ENCODE measurements at regions not wholly inside any gene's neighbourhood (a gene's known extent, or its start where the extent isn't known, plus 50 kb on each side); places are given as distances from the start of the nearest gene placed in this dataset.

DNA sequence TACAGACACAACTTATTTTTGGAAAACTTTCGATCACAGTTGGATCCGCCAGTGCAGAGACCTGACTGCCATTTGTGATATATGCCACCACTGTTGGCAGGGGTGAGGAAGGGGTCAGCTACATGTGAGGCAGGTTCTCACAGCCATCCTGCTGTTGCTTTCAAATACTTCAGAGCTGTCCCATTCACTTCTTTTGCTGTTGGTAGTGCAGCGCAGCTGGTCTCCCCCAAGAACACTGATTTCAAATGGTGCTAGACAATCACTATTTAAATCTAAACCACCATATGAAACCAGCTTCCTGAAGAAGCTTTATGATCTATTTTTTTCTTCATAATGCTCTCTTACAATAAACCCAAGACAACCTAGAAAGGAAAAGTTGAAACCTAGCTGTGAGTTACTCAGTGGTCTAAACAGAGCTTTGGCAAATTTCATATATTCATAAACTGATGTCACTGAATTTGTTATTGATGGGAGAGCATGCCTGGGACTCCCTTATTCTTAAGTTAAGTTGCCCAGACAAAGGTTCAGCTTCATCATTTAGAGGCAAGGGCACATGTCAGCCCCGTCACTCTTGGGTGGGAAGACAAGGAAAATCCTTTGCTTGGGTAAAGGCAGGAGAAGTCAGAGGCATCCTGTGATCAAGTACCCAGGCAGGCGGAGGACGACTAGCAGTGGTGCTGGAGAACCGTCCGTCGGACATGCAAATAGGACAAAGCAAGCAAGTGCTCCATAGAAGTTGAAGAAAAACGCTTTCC is 143.4 kb upstream of the KLF14 start:
- no peaks in the 10 kb centered on the region for H3K27me3 ChIP-seq (ENCODE audit: control insufficient read depth in 2 of 2, insufficient read depth in 2 of 2, low read length in 2 of 2)
- no peak overlapping the region for H2AFZ ChIP-seq (ENCODE audit: insufficient read depth, low read depth, low read length, poor library complexity, severe bottlenecking)
- no peaks in the 10 kb centered on the region for H3K4me1 Mint-ChIP-seq
- H3K27ac Mint-ChIP-seq: no peak overlapping the region
- no peak overlapping the region for H3K4me2 ChIP-seq (replicated peaks; ENCODE audit: extremely low read depth, low read length, poor library complexity, severe bottlenecking)
- no peak overlapping the region for H3K27ac ChIP-seq (ENCODE audit: low read depth in 1 of 2, low read length in 2 of 2)
- WGBS (ENCODE audit: insufficient coverage): 94% methylated on average over 6 of the region's 10 CpGs
- H3K9me3 Mint-ChIP-seq: no peaks in the 10 kb centered on the region
- intact Hi-C loops (cut with micrococcal nuclease): no loop called here
- no peak overlapping the region for H3K9ac ChIP-seq (ENCODE audit: insufficient read depth, low read length, poor library complexity, severe bottlenecking)
- H3K4me1 ChIP-seq (ENCODE audit: control insufficient read depth in 1 of 2, insufficient read depth in 2 of 2, low read length in 2 of 2): no peaks in the 10 kb centered on the region
- no peaks in the 10 kb centered on the region for H3K79me2 ChIP-seq (ENCODE audit: insufficient read depth, low read length)
- no peak overlapping the region for H3K4me3 Mint-ChIP-seq
- peaks cover 0 to 2% (median 0%) of the 10 kb centered on the region in 3 donors for H3K27me3 Mint-ChIP-seq (ENCODE audit: low read depth in 3 of 3)
- TF ChIP-seq, protein P1, sequence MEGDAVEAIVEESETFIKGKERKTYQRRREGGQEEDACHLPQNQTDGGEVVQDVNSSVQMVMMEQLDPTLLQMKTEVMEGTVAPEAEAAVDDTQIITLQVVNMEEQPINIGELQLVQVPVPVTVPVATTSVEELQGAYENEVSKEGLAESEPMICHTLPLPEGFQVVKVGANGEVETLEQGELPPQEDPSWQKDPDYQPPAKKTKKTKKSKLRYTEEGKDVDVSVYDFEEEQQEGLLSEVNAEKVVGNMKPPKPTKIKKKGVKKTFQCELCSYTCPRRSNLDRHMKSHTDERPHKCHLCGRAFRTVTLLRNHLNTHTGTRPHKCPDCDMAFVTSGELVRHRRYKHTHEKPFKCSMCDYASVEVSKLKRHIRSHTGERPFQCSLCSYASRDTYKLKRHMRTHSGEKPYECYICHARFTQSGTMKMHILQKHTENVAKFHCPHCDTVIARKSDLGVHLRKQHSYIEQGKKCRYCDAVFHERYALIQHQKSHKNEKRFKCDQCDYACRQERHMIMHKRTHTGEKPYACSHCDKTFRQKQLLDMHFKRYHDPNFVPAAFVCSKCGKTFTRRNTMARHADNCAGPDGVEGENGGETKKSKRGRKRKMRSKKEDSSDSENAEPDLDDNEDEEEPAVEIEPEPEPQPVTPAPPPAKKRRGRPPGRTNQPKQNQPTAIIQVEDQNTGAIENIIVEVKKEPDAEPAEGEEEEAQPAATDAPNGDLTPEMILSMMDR (IDR thresholded peaks at IDR 0.05): no peak
- H3K4me3 ChIP-seq (replicated peaks in 1 of 3; ENCODE audit: low read depth in 2 of 3, low read length in 3 of 3): no peak overlapping the region
- no peaks in the 10 kb centered on the region for H3K9me3 ChIP-seq (replicated peaks in 1 of 2; ENCODE audit: control insufficient read depth in 1 of 2, insufficient read depth in 1 of 2, low read length in 2 of 2)
- no peaks in the 10 kb centered on the region for H4K20me1 ChIP-seq (ENCODE audit: insufficient read depth, low read length)
- H3K36me3 Mint-ChIP-seq: peaks cover 39% of the 10 kb centered on the region in 2 donors
- DNase-seq: no peak
- peaks cover 3 to 47% of the 10 kb centered on the region in 2 donors for H3K36me3 ChIP-seq (replicated peaks in 1 of 2; ENCODE audit: control insufficient read depth in 1 of 2, insufficient read depth in 2 of 2, low read length in 2 of 2)

DNA sequence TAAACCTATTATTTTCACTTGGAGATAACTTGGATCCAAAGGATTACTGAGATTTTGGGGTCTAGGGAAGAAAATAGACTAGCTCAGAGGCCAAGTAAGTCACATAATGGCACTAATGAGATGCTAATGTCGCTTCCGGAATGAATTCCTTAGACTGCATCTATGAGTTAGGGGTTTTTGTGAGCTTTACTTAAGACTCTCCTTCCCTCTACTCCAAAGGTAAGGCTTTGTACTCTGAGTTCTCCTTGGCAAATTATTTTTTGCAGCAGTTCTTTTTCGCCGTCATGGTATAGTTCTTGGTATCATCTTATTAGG is 143.9 kb upstream of the KLF14 start:
- H3K9me3 ChIP-seq (replicated peaks in 1 of 2; ENCODE audit: control insufficient read depth in 1 of 2, insufficient read depth in 1 of 2, low read length in 2 of 2): no peaks in the 10 kb centered on the region
- H3K4me3 ChIP-seq (replicated peaks in 1 of 3; ENCODE audit: low read depth in 2 of 3, low read length in 3 of 3): no peak overlapping the region
- no CpG with 5 or more reads among the region's 4 CpGs for whole genome bisulfite sequencing (ENCODE audit: insufficient coverage)
- no peak overlapping the region for H3K9ac ChIP-seq (ENCODE audit: insufficient read depth, low read length, poor library complexity, severe bottlenecking)
- no peaks in the 10 kb centered on the region for H3K27me3 ChIP-seq (ENCODE audit: control insufficient read depth in 2 of 2, insufficient read depth in 2 of 2, low read length in 2 of 2)
- Mint-ChIP-seq H3K27me3 (ENCODE audit: low read depth in 3 of 3) (peaks cover 0 to 2% (median 0%) of the 10 kb centered on the region in 3 donors), H3K27ac (no peak overlapping the region), H3K4me3 (no peak overlapping the region), H3K9me3 (no peaks in the 10 kb centered on the region), H3K36me3 (peaks cover 41 to 42% of the 10 kb centered on the region in 2 donors), H3K4me1 (no peaks in the 10 kb centered on the region)
- no peaks in the 10 kb centered on the region for H3K79me2 ChIP-seq (ENCODE audit: insufficient read depth, low read length)
- H3K4me1 ChIP-seq (ENCODE audit: control insufficient read depth in 1 of 2, insufficient read depth in 2 of 2, low read length in 2 of 2): no peaks in the 10 kb centered on the region
- H3K27ac ChIP-seq (ENCODE audit: low read depth in 1 of 2, low read length in 2 of 2): no peak overlapping the region
- no peak for DNase-seq
- H2AFZ ChIP-seq (ENCODE audit: insufficient read depth, low read depth, low read length, poor library complexity, severe bottlenecking): no peak overlapping the region
- intact Hi-C loops (cut with micrococcal nuclease): no loop called here
- H3K4me2 ChIP-seq (replicated peaks; ENCODE audit: extremely low read depth, low read length, poor library complexity, severe bottlenecking): no peak overlapping the region
- peaks cover 2 to 51% of the 10 kb centered on the region in 2 donors for H3K36me3 ChIP-seq (replicated peaks in 1 of 2; ENCODE audit: control insufficient read depth in 1 of 2, insufficient read depth in 2 of 2, low read length in 2 of 2)
- TF ChIP-seq, protein P1 (IDR thresholded peaks at IDR 0.05): no peak
- H4K20me1 ChIP-seq (ENCODE audit: insufficient read depth, low read length): no peaks in the 10 kb centered on the region

All from CD14-positive monocyte (primary cell).